ENCODE measurements at regions not wholly inside any gene's neighbourhood (a gene's known extent, or its start where the extent isn't known, plus 50 kb on each side); places are given as distances from the start of the nearest gene placed in this dataset.

GRCh38 chr17:79524213-79525187, 86.4 kb downstream of the RBFOX3 start:
- Histone ChIP-seq H3K79me2 (ENCODE audit: insufficient read depth, low read length) (no peaks in the 10 kb centered on the region), H3K9me2 (replicated peaks; ENCODE audit: insufficient read depth, low read length) (no peaks in the 10 kb centered on the region), H3F3A (ENCODE audit: insufficient read depth) (no peaks in the 10 kb centered on the region), H4K20me1 (ENCODE audit: low read depth, low read length) (no peaks in the 10 kb centered on the region), H3K27ac (ENCODE audit: low read depth, low read length) (no peak overlapping the region), H2AFZ (ENCODE audit: low read depth, low read length, severe bottlenecking) (no peak overlapping the region), H3K4me2 (ENCODE audit: low read depth, low read length, poor library complexity, severe bottlenecking) (no peak overlapping the region), H3K27me3 (ENCODE audit: low read length) (no peaks in the 10 kb centered on the region), H3K36me3 (ENCODE audit: low read length) (no peaks in the 10 kb centered on the region), H3K9ac (ENCODE audit: low read length) (no peak overlapping the region), H3K9me3 (ENCODE audit: insufficient read depth, low read length) (no peaks in the 10 kb centered on the region), H3K4me3 (ENCODE audit: insufficient read depth, low read length, poor library complexity, severe bottlenecking) (no peak overlapping the region)
- TF ChIP-seq EZH2phosphoT487 (conservative IDR thresholded peaks at IDR 0.05; ENCODE audit: low read length) (no peak), CTCF (IDR thresholded peaks at IDR 0.05; ENCODE audit: insufficient read depth, low read length, poor library complexity, severe bottlenecking) (no peak)

- Histone ChIP-seq H3F3A (ENCODE audit: insufficient read depth) (no peaks in the 10 kb centered on the region), H3K9ac (ENCODE audit: low read length) (no peak overlapping the region), H3K4me2 (ENCODE audit: low read depth, low read length, poor library complexity, severe bottlenecking) (no peak overlapping the region), H3K9me2 (replicated peaks; ENCODE audit: insufficient read depth, low read length) (no peaks in the 10 kb centered on the region), H2AFZ (ENCODE audit: low read depth, low read length, severe bottlenecking) (no peak overlapping the region), H3K27me3 (ENCODE audit: low read length) (no peaks in the 10 kb centered on the region), H3K9me3 (ENCODE audit: insufficient read depth, low read length) (no peaks in the 10 kb centered on the region), H3K79me2 (ENCODE audit: insufficient read depth, low read length) (no peaks in the 10 kb centered on the region), H3K36me3 (ENCODE audit: low read length) (no peaks in the 10 kb centered on the region), H3K4me3 (ENCODE audit: insufficient read depth, low read length, poor library complexity, severe bottlenecking) (no peak overlapping the region), H4K20me1 (ENCODE audit: low read depth, low read length) (no peaks in the 10 kb centered on the region), H3K27ac (ENCODE audit: low read depth, low read length) (no peak overlapping the region)
- TF ChIP-seq CTCF (IDR thresholded peaks at IDR 0.05; ENCODE audit: insufficient read depth, low read length, poor library complexity, severe bottlenecking) (no peak), EZH2phosphoT487 (conservative IDR thresholded peaks at IDR 0.05; ENCODE audit: low read length) (no peak)
Measured at GRCh38 chr17:79522414-79522813, 88.4 kb downstream of the RBFOX3 start.

GRCh38 chr17:79521225-79521624, 89.6 kb downstream of the RBFOX3 start:
- no peak for TF ChIP-seq CTCF (IDR thresholded peaks at IDR 0.05; ENCODE audit: insufficient read depth, low read length, poor library complexity, severe bottlenecking)
- TF ChIP-seq EZH2phosphoT487 (conservative IDR thresholded peaks at IDR 0.05; ENCODE audit: low read length) = no peak
- Histone ChIP-seq H3K9ac (ENCODE audit: low read length) (no peak overlapping the region), H3K4me2 (ENCODE audit: low read depth, low read length, poor library complexity, severe bottlenecking) (no peak overlapping the region), H3K9me2 (replicated peaks; ENCODE audit: insufficient read depth, low read length) (no peaks in the 10 kb centered on the region), H3K9me3 (ENCODE audit: insufficient read depth, low read length) (no peaks in the 10 kb centered on the region), H3K27me3 (ENCODE audit: low read length) (no peaks in the 10 kb centered on the region), H3K36me3 (ENCODE audit: low read length) (no peaks in the 10 kb centered on the region), H3F3A (ENCODE audit: insufficient read depth) (no peaks in the 10 kb centered on the region), H3K4me3 (ENCODE audit: insufficient read depth, low read length, poor library complexity, severe bottlenecking) (no peak overlapping the region), H3K79me2 (ENCODE audit: insufficient read depth, low read length) (no peaks in the 10 kb centered on the region), H2AFZ (ENCODE audit: low read depth, low read length, severe bottlenecking) (no peak overlapping the region), H3K27ac (ENCODE audit: low read depth, low read length) (no peak overlapping the region), H4K20me1 (ENCODE audit: low read depth, low read length) (no peaks in the 10 kb centered on the region)

Data from SU-DHL-6 (cell line).